ENCODE measurements at regions not wholly inside any gene's neighbourhood (a gene's known extent, or its start where the extent isn't known, plus 50 kb on each side); places are given as distances from the start of the nearest gene placed in this dataset.

DNA sequence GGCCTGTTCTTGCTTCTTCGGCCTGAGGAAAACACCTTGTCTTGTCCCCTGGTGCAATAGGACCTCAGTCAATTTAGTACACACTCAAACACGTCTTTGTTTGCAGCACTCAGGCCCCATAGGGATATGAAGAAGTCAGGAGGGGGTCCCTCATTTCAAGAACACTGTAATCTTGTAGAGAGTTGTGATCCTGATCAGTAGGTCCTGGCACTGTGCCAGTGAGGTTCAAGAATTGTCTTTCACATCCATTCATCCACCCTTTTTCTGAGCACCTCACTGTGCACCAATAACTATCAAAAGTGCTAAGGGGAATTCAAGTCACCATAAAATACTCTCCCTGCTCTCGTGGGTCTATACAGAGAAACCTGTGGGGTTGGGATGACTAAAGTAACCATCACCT, 131.4 kb upstream of the LHCGR start:
- TF ChIP-seq, protein P1, sequence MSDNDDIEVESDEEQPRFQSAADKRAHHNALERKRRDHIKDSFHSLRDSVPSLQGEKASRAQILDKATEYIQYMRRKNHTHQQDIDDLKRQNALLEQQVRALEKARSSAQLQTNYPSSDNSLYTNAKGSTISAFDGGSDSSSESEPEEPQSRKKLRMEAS (IDR thresholded peaks at IDR 0.05; ENCODE audit: low read depth, low read length): no peak
- no peak for TF ChIP-seq POLR2A (IDR thresholded peaks at IDR 0.05; ENCODE audit: extremely low read depth, insufficient read length)
- TF ChIP-seq MYC (IDR thresholded peaks at IDR 0.05; ENCODE audit: low read depth, low read length): no peak
- TF ChIP-seq, protein P2, sequence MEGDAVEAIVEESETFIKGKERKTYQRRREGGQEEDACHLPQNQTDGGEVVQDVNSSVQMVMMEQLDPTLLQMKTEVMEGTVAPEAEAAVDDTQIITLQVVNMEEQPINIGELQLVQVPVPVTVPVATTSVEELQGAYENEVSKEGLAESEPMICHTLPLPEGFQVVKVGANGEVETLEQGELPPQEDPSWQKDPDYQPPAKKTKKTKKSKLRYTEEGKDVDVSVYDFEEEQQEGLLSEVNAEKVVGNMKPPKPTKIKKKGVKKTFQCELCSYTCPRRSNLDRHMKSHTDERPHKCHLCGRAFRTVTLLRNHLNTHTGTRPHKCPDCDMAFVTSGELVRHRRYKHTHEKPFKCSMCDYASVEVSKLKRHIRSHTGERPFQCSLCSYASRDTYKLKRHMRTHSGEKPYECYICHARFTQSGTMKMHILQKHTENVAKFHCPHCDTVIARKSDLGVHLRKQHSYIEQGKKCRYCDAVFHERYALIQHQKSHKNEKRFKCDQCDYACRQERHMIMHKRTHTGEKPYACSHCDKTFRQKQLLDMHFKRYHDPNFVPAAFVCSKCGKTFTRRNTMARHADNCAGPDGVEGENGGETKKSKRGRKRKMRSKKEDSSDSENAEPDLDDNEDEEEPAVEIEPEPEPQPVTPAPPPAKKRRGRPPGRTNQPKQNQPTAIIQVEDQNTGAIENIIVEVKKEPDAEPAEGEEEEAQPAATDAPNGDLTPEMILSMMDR (IDR thresholded peaks at IDR 0.05; ENCODE audit: low read depth, low read length): no peak
- DNase-seq (ENCODE audit: low read depth): no peak

DNA sequence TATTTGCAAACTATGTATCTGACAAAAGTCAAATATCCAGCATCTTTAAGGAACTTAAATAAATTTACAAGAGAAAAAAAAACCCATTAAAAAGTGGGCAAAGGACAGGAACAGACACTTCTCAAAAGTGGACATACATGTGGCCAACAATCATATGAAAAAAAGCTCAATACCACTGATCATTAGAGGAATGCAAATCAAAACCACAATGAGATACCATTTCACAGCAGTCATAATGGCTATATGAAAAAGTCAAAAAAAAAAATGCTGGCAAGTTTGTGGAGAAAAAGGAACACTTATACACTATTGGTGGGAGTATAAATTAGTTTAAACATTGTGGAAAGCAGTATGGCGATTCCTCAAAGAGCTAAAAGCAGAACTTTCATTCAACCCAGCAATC, 130.3 kb upstream of the LHCGR start:
- TF ChIP-seq, protein P1 (IDR thresholded peaks at IDR 0.05; ENCODE audit: low read depth, low read length): no peak
- DNase-seq (ENCODE audit: low read depth): no peak
- no peak overlapping the region for H3K4me3 ChIP-seq (ENCODE audit: low read depth, low read length)

More for the DNA sequence above, 131.4 kb upstream of the LHCGR start:
- no peak overlapping the region for H3K4me3 ChIP-seq (ENCODE audit: low read depth, low read length)

DNA sequence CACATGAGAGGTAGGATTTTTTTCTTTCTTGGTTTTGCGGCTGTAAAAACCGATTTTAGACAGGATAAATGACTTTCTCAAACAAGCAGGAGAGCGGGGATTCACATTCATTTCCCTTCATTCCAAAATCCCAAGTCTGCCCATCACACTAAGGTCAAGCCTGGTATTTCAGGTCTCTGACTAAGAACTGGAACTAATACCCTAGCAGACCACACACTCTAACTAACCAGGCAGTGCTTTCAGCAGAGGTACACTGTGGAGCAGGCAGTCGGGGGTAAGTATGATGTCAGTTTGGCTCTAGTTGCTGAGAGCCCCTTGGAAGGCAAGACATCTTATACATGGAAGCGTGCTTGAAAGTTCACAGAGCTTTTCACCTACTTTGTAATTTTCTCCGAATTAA, 128.1 kb upstream of the LHCGR start:
- TF ChIP-seq, protein P1 (IDR thresholded peaks at IDR 0.05; ENCODE audit: low read depth, low read length): no peak
- TF ChIP-seq MYC (IDR thresholded peaks at IDR 0.05; ENCODE audit: low read depth, low read length) (no peak), POLR2A (IDR thresholded peaks at IDR 0.05; ENCODE audit: extremely low read depth, insufficient read length) (no peak)
- TF ChIP-seq, protein P2 (IDR thresholded peaks at IDR 0.05; ENCODE audit: low read depth, low read length): no peak
- no peak overlapping the region for H3K4me3 ChIP-seq (ENCODE audit: low read depth, low read length)
- no peak for DNase-seq (ENCODE audit: low read depth)

DNA sequence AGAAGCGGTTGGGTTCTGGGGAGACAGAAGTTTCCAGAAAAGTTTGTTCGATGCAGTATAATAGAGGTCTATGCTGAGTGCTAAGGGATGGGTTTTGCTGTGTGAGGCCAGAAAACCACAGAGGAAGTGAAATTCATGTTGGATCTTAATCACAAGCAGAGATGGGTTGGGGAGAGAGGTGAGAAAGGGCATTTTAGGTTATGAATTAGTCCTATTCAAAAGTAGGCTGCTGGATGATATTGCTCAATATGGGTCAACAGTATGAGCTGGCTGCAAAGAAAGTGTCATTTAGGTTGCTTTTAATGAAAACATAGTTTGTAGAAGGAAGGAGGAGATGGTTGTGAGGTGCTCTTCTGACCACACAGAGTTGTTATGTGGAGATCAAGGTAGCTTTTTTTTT, 118.8 kb upstream of the LHCGR start:
- TF ChIP-seq, protein P2 (IDR thresholded peaks at IDR 0.05; ENCODE audit: low read depth, low read length): no peak
- no peak for TF ChIP-seq MYC (IDR thresholded peaks at IDR 0.05; ENCODE audit: low read depth, low read length)
- TF ChIP-seq POLR2A (IDR thresholded peaks at IDR 0.05; ENCODE audit: extremely low read depth, insufficient read length): no peak
- TF ChIP-seq, protein P1 (IDR thresholded peaks at IDR 0.05; ENCODE audit: low read depth, low read length): no peak
- no peak overlapping the region for H3K4me3 ChIP-seq (ENCODE audit: low read depth, low read length)
- DNase-seq (ENCODE audit: low read depth): peak; percentile 29

DNA sequence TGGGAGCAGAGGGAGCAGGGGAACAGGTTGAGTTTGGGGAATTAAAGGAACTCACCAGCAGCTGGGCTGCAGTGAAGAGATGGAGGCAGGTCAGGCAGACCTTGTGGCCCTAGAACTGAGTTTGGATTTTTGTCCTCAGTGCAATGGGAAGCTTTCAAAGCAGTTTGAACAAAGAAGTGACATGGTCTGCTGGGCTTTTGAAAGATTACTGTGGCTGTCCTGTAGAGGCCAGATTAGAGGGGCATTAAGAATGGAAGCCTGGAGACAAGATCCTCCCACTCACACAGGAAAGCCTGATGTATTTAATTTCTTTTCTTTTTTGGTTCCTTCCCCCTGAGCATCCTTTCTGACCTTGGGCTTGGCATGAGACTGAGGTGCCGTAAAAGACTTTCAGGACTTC, 118.1 kb upstream of the LHCGR start:
- TF ChIP-seq MYC (IDR thresholded peaks at IDR 0.05; ENCODE audit: low read depth, low read length): no peak
- DNase-seq (ENCODE audit: low read depth): no peak

DNA sequence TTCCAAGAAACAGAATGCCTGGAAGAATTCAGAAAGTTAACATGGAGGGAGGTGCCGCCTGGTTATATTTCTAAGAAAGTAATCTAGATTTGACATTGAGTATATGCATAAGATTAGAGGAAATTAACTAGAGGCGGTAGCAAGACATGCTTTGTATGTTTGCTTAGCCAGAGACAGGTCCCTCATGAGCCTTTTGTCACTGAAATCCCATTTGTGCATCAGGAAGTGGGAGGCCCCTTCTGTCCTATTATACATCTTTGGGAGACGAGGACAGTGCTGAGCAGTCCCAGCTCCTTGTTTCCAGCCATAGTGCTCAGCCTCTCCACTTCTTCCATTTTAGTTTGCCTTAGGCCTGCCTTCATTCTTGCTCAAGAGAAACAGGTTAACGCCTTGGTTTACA, 115.4 kb upstream of the LHCGR start:
- TF ChIP-seq, protein P1 (IDR thresholded peaks at IDR 0.05; ENCODE audit: low read depth, low read length): no peak
- no peak for TF ChIP-seq POLR2A (IDR thresholded peaks at IDR 0.05; ENCODE audit: extremely low read depth, insufficient read length)
- no peak for TF ChIP-seq MYC (IDR thresholded peaks at IDR 0.05; ENCODE audit: low read depth, low read length)
- TF ChIP-seq, protein P2 (IDR thresholded peaks at IDR 0.05; ENCODE audit: low read depth, low read length): no peak
- DNase-seq (ENCODE audit: low read depth): no peak
- no peak overlapping the region for H3K4me3 ChIP-seq (ENCODE audit: low read depth, low read length)

More for the DNA sequence above, 118.1 kb upstream of the LHCGR start:
- H3K4me3 ChIP-seq (ENCODE audit: low read depth, low read length): no peak overlapping the region

DNA sequence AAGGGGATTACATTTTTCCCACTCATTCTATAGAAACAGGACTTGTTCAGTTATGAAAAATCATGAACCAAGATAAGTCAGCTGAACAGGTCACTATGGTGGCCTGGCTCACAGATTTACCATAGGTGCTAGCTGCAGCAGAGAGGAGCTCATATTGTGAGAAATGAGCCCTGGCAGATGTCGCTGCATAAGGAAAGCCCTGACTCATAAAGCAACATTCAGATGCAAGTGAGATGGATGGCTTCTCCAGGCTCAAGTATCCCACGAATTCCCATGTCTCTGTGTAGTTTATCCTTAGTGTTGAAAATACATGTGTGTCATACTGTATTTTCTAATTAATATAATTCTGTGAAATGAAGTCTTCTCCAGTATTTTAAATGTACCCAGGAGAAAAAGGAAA, 115.0 kb upstream of the LHCGR start:
- DNase-seq (ENCODE audit: low read depth): no peak
- TF ChIP-seq, protein P1 (IDR thresholded peaks at IDR 0.05; ENCODE audit: low read depth, low read length): no peak
- TF ChIP-seq, protein P2 (IDR thresholded peaks at IDR 0.05; ENCODE audit: low read depth, low read length): no peak
- TF ChIP-seq MYC (IDR thresholded peaks at IDR 0.05; ENCODE audit: low read depth, low read length) (no peak), POLR2A (IDR thresholded peaks at IDR 0.05; ENCODE audit: extremely low read depth, insufficient read length) (no peak)
- H3K4me3 ChIP-seq (ENCODE audit: low read depth, low read length): no peak overlapping the region

Data from NB4 (cell line).